Vagina (tissue), 2 donors: ENCODE measurements at regions not wholly inside any gene's neighbourhood (a gene's known extent, or its start where the extent isn't known, plus 50 kb on each side); places are given as distances from the start of the nearest gene placed in this dataset.
A peak's percentile ranks its signal among the peaks of the same experiment; 100 is the strongest.

ENCODE experiments used
- DNase-seq, 2 donors: peaks; one replicate each; pipeline ENCODE4 v3.0.0-alpha.2; 2017; ENCODE audit errors: extremely low spot score in 2 of 2
- H3K27ac ChIP-seq: fragments of 200-600 bp; sonication (generic); one replicate; pipeline ENCODE4 v1.5.1; 2019
- H3K27me3 ChIP-seq: fragments of 200-600 bp; sonication (generic); one replicate; pipeline ENCODE4 v1.5.1; 2019
- H3K36me3 ChIP-seq, 2 donors: fragments of 200-600 bp; sonication (generic); one replicate each; pipeline ENCODE4 v1.5.1; 2017 to 2019
- H3K4me1 ChIP-seq: fragments of 200-600 bp; sonication (generic); one replicate; pipeline ENCODE4 v1.5.1; 2019
- H3K4me3 ChIP-seq, 2 donors: fragments of 200-600 bp; sonication (generic); 1 replicate in 1 of 2; 2 replicates in 1 of 2; pipeline ENCODE4 v1.5.1; 2016 to 2019
- H3K9me3 ChIP-seq: fragments of 200-600 bp; sonication (generic); one replicate; pipeline ENCODE4 v1.5.1; 2019
- POLR2A ChIP-seq, 2 donors: fragments of 450-650 bp; IDR thresholded peaks; one replicate each; pipeline ENCODE4 v1.6.1; 2017; ENCODE audit warnings: antibody characterized with exemption in 2 of 2, mild to moderate bottlenecking in 2 of 2, moderate library complexity in 2 of 2
- POLR2AphosphoS5 ChIP-seq, 2 donors: sonication (generic); formaldehyde crosslinking; IDR thresholded peaks; one replicate each; pipeline ENCODE4 v1.9.0; 2017; ENCODE audit warnings: antibody characterized with exemption in 2 of 2, mild to moderate bottlenecking in 2 of 2, low read depth in 1 of 2; ENCODE audit not compliant: insufficient read depth in 1 of 2
- intact Hi-C: fragments of 100-400 bp; cut with DNase I; formaldehyde crosslinking; loops from one replicate; pipeline ENCODE4 v1.15.1; 2023
- TF ChIP-seq, protein P1 (sequence below), 3 experiments: fragments of 450-650 bp in 2 of 3; fragments of 200-600 bp in 1 of 3; sonication (generic) in 1 of 3; IDR thresholded peaks; one replicate each; pipeline ENCODE4 v1.5.1; 2017 to 2019; ENCODE audit warnings: antibody characterized with exemption in 3 of 3, mild to moderate bottlenecking in 2 of 3, moderate library complexity in 2 of 3

- Histone ChIP-seq H3K27ac (no peak overlapping the region), H3K36me3 (no peaks in the 10 kb centered on the region), H3K4me3 (no peak overlapping the region), H3K4me1 (no peaks in the 10 kb centered on the region), H3K9me3 (no peaks in the 10 kb centered on the region), H3K27me3 (no peaks in the 10 kb centered on the region)
- TF ChIP-seq POLR2A (IDR thresholded peaks at IDR 0.05) = no peak
- no peak for TF ChIP-seq POLR2AphosphoS5 (IDR thresholded peaks at IDR 0.05; ENCODE audit: insufficient read depth in 1 of 2, low read depth in 1 of 2)
- TF ChIP-seq, protein P1, sequence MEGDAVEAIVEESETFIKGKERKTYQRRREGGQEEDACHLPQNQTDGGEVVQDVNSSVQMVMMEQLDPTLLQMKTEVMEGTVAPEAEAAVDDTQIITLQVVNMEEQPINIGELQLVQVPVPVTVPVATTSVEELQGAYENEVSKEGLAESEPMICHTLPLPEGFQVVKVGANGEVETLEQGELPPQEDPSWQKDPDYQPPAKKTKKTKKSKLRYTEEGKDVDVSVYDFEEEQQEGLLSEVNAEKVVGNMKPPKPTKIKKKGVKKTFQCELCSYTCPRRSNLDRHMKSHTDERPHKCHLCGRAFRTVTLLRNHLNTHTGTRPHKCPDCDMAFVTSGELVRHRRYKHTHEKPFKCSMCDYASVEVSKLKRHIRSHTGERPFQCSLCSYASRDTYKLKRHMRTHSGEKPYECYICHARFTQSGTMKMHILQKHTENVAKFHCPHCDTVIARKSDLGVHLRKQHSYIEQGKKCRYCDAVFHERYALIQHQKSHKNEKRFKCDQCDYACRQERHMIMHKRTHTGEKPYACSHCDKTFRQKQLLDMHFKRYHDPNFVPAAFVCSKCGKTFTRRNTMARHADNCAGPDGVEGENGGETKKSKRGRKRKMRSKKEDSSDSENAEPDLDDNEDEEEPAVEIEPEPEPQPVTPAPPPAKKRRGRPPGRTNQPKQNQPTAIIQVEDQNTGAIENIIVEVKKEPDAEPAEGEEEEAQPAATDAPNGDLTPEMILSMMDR (IDR thresholded peaks at IDR 0.05) = no peak
- peak; percentile 46 to 47 for DNase-seq
- intact Hi-C loops = no loop called here
These were observed 163.2 kb downstream of the FBLN2 start for GRCh38 chr3:13711911-13712650.

DNA sequence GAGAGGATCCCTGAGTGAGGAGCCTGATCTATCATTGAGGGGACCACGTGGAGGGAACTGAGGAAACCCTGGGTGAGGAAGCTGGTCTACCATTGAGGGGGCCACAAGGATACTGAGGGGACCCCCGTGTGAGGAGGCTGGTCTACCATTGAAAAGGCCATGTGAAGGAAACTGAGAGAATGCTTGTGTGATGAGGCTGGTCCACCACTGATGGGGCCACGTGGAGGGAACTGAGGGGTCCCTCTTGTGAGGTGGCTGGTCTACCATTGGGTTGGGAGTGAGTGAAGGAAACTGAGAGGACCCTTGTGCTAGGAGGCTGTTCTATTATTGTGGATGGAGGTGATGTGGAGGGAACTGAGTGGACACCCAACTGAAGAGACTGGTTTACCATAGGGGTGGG, 161.3 kb downstream of the FBLN2 start:
- no peak overlapping the region for H3K27ac ChIP-seq
- no peaks in the 10 kb centered on the region for H3K36me3 ChIP-seq
- TF ChIP-seq, protein P1 (IDR thresholded peaks at IDR 0.05) = no peak
- TF ChIP-seq POLR2AphosphoS5 (IDR thresholded peaks at IDR 0.05; ENCODE audit: insufficient read depth in 1 of 2, low read depth in 1 of 2) (no peak), POLR2A (IDR thresholded peaks at IDR 0.05) (no peak)
- H3K4me3 ChIP-seq = no peak overlapping the region
- no peaks in the 10 kb centered on the region for H3K27me3 ChIP-seq
- DNase-seq = peak; percentile 34 to 37
- no peaks in the 10 kb centered on the region for H3K4me1 ChIP-seq
- no peaks in the 10 kb centered on the region for H3K9me3 ChIP-seq
- intact Hi-C loops = no loop called here

DNA sequence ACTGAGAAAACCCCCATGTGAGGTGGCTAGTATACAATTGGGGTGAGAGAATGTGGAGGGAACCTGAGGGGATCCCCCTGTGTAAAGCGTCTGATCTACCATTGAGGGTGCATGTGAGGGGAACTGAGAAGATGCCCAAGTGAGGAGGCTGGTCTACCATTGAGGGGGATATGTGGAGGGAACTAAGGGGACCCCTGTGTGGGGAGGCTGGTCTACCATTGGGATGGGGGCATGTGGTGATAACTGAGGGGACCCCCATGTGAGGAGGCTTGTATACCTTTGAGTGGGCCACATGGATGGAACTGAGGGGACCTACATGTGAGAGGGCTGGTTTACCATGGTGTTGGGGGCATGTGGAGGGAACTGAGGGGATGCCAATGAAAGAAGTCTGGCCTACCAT, 160.8 kb downstream of the FBLN2 start:
- Histone ChIP-seq H3K4me1 (no peaks in the 10 kb centered on the region), H3K27me3 (no peaks in the 10 kb centered on the region), H3K4me3 (no peak overlapping the region), H3K9me3 (no peaks in the 10 kb centered on the region), H3K27ac (no peak overlapping the region), H3K36me3 (no peaks in the 10 kb centered on the region)
- TF ChIP-seq POLR2A (IDR thresholded peaks at IDR 0.05) (no peak), POLR2AphosphoS5 (IDR thresholded peaks at IDR 0.05; ENCODE audit: insufficient read depth in 1 of 2, low read depth in 1 of 2) (no peak)
- TF ChIP-seq, protein P1 (IDR thresholded peaks at IDR 0.05) = no peak
- intact Hi-C loops = no loop called here
- peak; percentile 58 to 94 for DNase-seq

GRCh38 chr3:13708871-13709595, 160.1 kb downstream of the FBLN2 start:
- Histone ChIP-seq H3K27ac (no peak overlapping the region), H3K27me3 (no peaks in the 10 kb centered on the region), H3K36me3 (no peaks in the 10 kb centered on the region), H3K9me3 (no peaks in the 10 kb centered on the region), H3K4me3 (no peak overlapping the region), H3K4me1 (no peaks in the 10 kb centered on the region)
- TF ChIP-seq, protein P1 (IDR thresholded peaks at IDR 0.05) = no peak
- TF ChIP-seq POLR2AphosphoS5 (IDR thresholded peaks at IDR 0.05; ENCODE audit: insufficient read depth in 1 of 2, low read depth in 1 of 2) = no peak
- TF ChIP-seq POLR2A (IDR thresholded peaks at IDR 0.05) = no peak
- peak; percentile 58 to 70 for DNase-seq
- intact Hi-C loops = no loop called here

GRCh38 chr3:13708301-13708700, 159.4 kb downstream of the FBLN2 start:
- H3K27ac ChIP-seq = no peak overlapping the region
- no peaks in the 10 kb centered on the region for H3K4me1 ChIP-seq
- no peak overlapping the region for H3K4me3 ChIP-seq
- peak; percentile 70 to 84 for DNase-seq
- no peaks in the 10 kb centered on the region for H3K9me3 ChIP-seq
- H3K27me3 ChIP-seq = no peaks in the 10 kb centered on the region
- intact Hi-C loops = no loop called here
- no peaks in the 10 kb centered on the region for H3K36me3 ChIP-seq
- TF ChIP-seq, protein P1 (IDR thresholded peaks at IDR 0.05) = no peak
- TF ChIP-seq POLR2AphosphoS5 (IDR thresholded peaks at IDR 0.05; ENCODE audit: insufficient read depth in 1 of 2, low read depth in 1 of 2) (no peak), POLR2A (IDR thresholded peaks at IDR 0.05) (no peak)
